Cardiac muscle cell (in vitro differentiated cells and primary cell): ENCODE measurements at regions not wholly inside any gene's neighbourhood (a gene's known extent, or its start where the extent isn't known, plus 50 kb on each side); places are given as distances from the start of the nearest gene placed in this dataset.

Experiments used
- DNase-seq, 2 donors: peaks; one replicate each; pipeline versions ENCODE4 v3.0.0 to v3.0.0-alpha.2; 2010 to 2017; ENCODE audit warnings: low read depth in 1 of 2, low spot score in 1 of 2
- H3K27ac ChIP-seq: fragments of 200-600 bp; sonication (generic); 2 replicates; pipeline ENCODE4 v1.5.1; 2016
- H3K27me3 ChIP-seq: fragments of 200-600 bp; sonication (generic); 2 replicates; pipeline ENCODE4 v1.6.0; 2016; ENCODE audit warnings: control low read depth
- H3K36me3 ChIP-seq: fragments of 200-600 bp; sonication (generic); 2 replicates; pipeline ENCODE4 v1.5.1; 2016; ENCODE audit warnings: control low read depth
- H3K4me1 ChIP-seq: fragments of 200-600 bp; sonication (generic); 2 replicates; pipeline ENCODE4 v1.8.1; 2017; ENCODE audit warnings: low read depth, mild to moderate bottlenecking, mixed run types
- H3K4me3 ChIP-seq: fragments of 200-600 bp; sonication (generic); 2 replicates; pipeline ENCODE4 v1.5.1; 2016; ENCODE audit warnings: mild to moderate bottlenecking
- H3K9me3 ChIP-seq: fragments of 200-600 bp; sonication (generic); 2 replicates; pipeline ENCODE4 v1.5.1; 2017; ENCODE audit warnings: low read depth, mild to moderate bottlenecking, control low read depth
- CTCF ChIP-seq: IDR thresholded peaks from 2 replicates; pipeline ENCODE4 v1.5.1; 2012; ENCODE audit warnings: low read depth, mild to moderate bottlenecking, low read length

GRCh38 chrX:79080141-79080540 is 64.3 kb upstream of the GPR174 start:
- Histone ChIP-seq H3K27me3 (no peaks in the 10 kb centered on the region), H3K4me3 (no peak overlapping the region), H3K27ac (no peak overlapping the region), H3K4me1 (no peaks in the 10 kb centered on the region), H3K36me3 (no peaks in the 10 kb centered on the region), H3K9me3 (no peaks in the 10 kb centered on the region)
- peak in 1 of 2 donors; percentile 35 for DNase-seq
- TF ChIP-seq CTCF = no peak

- Histone ChIP-seq H3K36me3 (no peaks in the 10 kb centered on the region), H3K27ac (no peak overlapping the region), H3K4me3 (no peak overlapping the region), H3K9me3 (no peaks in the 10 kb centered on the region), H3K27me3 (no peaks in the 10 kb centered on the region), H3K4me1 (no peaks in the 10 kb centered on the region)
- TF ChIP-seq CTCF = peak; percentile 46
- peak; percentile 8 to 51 for DNase-seq
These were observed 62.5 kb upstream of the GPR174 start for GRCh38 chrX:79081895-79082512.

- H3K36me3 ChIP-seq = no peaks in the 10 kb centered on the region
- H3K27me3 ChIP-seq = no peaks in the 10 kb centered on the region
- no peak for TF ChIP-seq CTCF
- no peak overlapping the region for H3K27ac ChIP-seq
- H3K9me3 ChIP-seq = no peaks in the 10 kb centered on the region
- no peak for DNase-seq
- no peak overlapping the region for H3K4me3 ChIP-seq
- no peaks in the 10 kb centered on the region for H3K4me1 ChIP-seq
These were observed 61.6 kb upstream of the GPR174 start for GRCh38 chrX:79082899-79083298.

- DNase-seq = no peak
- TF ChIP-seq CTCF = no peak
- no peaks in the 10 kb centered on the region for H3K9me3 ChIP-seq
- no peak overlapping the region for H3K27ac ChIP-seq
- no peaks in the 10 kb centered on the region for H3K4me1 ChIP-seq
- H3K27me3 ChIP-seq = no peaks in the 10 kb centered on the region
- H3K4me3 ChIP-seq = no peak overlapping the region
- H3K36me3 ChIP-seq = no peaks in the 10 kb centered on the region
These were observed 59.6 kb upstream of the GPR174 start for GRCh38 chrX:79084923-79085322.

- no peaks in the 10 kb centered on the region for H3K36me3 ChIP-seq
- no peak overlapping the region for H3K4me3 ChIP-seq
- TF ChIP-seq CTCF = no peak
- H3K27ac ChIP-seq = no peak overlapping the region
- DNase-seq = no peak
- H3K4me1 ChIP-seq = no peaks in the 10 kb centered on the region
- no peaks in the 10 kb centered on the region for H3K9me3 ChIP-seq
- no peaks in the 10 kb centered on the region for H3K27me3 ChIP-seq
These were observed 54.4 kb upstream of the GPR174 start for GRCh38 chrX:79089896-79090584.
